COLO829 (cell line): ENCODE measurements at regions not wholly inside any gene's neighbourhood (a gene's known extent, or its start where the extent isn't known, plus 50 kb on each side); places are given as distances from the start of the nearest gene placed in this dataset.

Source experiments
- DNase-seq: peaks from one replicate; pipeline ENCODE4 v3.0.0; 2012; ENCODE audit warnings: low spot score

DNA sequence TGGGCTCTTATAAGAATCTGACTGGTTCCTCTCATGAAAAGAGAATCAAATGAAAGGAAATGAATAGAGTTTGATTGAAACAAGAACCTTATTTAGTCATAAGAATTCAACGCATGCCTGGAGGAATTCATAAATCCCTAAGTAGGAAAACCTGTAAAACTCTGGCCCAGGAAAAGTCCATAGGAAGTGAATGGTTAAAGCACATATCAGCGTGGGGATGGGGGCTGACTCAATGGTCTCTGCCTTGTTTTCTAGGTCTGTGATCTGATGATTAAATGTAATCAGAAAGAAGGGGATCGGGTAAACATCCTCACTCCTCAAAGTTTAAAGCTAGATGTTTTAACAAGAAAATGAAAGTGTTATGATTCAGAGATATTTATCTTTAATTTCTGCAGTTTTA lies 759.4 kb upstream of the C9orf72 start:
- DNase-seq, result no peak

DNA sequence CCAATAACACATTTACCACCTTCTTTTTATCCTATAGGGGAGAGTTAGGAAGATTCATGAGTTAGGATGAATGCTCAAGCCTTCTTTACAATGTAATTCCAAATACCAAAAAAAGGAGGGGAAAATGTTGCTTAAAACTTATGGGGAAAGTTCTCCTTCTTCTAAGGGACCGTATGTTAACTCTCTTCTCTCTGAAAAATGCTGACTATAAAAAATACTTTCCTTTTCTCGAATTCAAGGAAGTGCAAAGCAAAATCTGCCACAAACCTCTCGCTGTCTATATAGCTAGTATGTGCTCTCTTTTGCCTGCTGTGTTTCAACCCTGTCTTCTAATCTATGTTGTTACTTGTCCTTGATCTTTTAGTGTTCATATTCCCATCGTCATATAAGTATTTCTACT lies 768.6 kb upstream of the C9orf72 start:
- DNase-seq, result no peak

DNA sequence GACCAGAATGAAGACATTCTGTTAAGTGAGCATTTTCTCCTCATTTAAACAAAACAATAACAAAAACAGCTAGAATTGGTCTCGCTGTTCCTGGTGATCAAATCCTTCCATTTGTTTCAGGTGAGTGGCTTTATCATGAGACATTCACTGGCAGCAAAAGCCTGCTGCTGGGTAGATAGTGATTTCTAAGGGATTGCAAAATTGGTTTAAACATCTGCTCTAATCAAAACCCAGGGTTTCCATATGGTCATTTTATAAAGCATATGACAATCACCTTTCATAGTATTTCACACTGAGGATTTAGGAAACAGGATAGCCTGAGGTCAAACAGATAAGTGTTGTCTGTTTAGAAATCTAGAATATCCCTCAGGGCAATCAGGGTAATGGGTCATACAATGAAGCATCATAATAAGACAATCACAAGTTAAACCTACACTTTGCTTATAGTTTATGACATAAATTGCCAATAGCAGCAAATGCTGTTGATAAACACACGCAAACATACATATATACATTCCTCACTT lies 769.6 kb upstream of the C9orf72 start:
- DNase-seq, result no peak

DNA sequence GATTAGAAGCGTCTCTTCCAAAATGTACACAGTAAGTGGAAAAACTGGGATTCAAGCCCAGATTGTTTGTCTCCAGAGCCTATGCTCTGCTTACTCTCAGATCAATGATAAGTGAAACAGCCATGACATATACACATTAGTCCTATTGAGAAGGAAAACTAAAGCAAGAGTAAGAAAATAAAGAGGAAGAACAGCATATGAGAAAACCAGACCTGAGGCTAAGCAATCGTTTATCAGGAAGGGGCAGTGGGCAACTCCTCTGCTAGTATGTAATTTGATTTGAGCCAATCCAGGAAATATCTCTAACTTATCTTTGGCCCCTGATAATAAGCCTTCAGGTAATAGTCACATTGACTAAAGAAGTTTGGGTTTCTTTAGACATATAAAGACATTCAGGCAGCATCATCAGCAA lies 789.9 kb upstream of the C9orf72 start:
- no peak for DNase-seq

DNA sequence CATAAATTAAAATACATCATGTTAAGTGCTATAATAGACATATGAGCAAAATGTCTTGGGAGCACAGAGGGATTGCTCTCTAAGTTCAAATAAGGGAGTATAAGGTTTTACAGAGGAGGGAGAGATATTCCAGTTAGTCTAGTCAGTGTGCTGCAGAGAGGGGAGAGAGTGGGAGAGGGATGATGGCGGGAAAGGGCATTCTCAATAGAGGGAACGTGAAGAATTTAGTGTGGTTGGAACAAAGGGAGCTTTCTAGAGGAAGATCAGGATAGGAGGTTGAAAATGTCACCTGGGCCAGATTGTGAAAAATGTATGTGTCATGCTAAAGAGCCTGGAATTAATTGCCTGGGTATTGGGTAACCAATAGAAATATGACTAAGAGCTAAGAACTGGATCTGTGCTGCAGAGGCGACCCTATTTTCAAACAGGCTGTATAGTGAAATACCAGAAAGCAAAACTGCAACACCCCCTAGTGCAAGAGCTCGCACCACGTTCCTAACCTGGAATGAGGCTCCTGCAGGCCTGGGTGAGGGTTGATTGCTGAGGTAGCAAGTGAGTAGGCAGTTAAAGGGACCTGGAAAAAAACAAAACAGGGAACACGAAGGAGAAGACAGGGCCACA lies 791.8 kb upstream of the C9orf72 start:
- DNase-seq, result no peak

DNA sequence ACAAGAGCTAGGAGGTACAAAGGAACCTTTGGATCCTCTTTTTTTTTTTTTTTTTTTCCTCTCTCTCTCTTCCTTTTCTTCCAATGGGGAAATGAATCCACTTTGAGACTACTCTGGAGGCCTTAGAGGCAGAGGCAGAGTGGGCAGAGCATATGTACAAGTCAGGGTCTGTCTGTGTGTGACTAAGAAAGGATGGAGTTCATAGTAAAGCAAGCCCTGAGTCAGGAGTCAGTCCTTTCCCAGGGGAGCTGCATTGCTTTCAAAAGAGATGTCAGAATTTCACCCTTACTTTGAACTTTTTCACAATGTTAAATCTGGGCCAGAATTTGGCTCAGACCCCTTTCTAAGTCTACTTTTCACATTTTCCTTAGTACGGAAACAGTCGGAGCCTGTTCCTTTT lies 792.4 kb upstream of the C9orf72 start:
- DNase-seq, result peak; percentile 20

DNA sequence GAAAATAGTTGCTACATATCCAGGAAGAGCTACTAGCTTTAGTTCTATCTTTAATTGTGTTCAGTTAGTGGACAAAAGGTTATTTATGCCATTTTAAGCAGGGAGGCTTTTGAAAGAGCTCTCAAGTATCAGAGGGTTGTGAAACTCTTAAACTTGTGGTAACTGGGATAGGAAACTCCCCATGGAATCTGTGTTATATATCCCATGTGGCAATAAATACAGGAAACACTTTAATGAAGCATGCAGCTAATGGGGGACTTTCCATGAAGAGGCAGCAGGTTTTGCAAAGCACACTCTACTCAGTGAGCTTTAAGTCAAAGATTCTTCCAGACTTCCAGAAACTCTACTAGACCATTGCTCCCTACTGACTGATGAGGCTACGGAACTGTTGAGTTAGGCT lies 805.0 kb upstream of the C9orf72 start:
- DNase-seq, result no peak

DNA sequence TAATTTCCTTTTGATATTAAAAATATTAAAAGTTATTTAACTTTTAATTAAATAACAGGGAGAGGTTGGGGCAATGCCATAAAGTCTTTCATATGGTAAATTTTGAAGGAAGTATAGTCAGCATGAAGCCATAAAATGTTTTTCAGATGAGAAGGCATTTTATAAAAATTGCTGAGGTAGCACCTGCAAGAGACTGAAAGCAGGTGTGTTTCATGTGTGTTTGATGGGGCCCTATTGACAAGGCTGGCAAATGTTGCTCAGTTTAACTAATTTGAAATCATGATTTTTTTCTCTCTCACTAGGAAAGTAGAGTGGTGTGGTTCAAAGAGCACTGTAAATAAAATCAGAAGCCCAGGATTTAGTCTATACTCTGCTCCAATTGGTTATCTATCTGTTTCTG lies 805.8 kb upstream of the C9orf72 start:
- no peak for DNase-seq

DNA sequence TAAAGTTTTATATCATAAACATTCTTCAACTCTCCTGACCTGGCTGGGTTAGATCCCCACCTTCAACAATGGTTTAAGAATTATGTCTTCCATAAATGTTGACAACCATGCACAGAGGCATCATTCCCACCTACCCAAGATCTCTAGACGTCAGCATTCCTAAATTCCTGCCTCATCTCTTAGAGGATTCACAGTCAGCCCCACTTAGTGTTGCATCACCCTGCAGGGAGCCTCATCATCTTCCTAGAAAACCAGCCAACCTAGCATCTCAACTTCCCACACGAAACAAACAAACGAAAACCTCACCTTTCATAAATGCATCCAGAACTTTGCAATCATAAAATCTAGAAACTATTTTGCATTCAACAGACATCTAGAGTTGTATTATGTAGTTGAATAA lies 816.1 kb upstream of the C9orf72 start:
- no peak for DNase-seq

DNA sequence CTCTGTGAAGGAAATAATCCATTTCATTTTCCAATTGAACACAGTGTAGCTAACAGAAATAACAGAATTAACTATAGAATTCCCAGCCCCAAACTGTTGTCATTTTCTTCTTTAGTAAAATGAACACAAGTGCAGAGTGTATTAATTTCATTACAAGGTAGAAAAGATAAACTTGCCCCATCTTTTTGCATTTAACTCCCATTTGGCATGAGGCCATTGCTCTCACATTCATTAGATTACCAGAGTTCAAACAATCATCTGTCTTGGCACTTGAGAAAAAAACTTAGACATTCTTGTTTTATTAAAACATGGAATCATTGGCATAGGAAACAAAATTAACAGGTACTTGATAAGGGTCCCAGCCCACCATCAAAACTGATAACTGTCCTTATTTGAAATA lies 821.5 kb upstream of the C9orf72 start:
- DNase-seq, result no peak

DNA sequence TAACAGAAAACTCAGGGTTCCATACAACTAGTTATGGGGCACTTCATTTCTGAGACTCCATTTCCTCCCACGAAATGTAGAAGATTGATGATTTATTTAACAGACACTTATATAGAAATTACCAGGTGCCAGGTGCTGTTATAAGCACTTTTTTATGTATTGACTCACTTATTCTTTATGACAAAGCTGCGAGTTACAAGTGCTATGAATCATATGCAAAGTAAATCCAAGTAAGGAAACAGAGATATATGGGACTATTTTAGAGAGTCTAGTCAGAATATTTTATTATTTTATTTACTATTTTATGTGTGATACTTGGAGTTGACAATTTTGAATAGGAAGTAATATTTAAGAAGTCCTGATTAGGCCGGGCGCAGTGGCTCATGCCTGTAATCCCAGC lies 822.8 kb upstream of the C9orf72 start:
- DNase-seq, result no peak

DNA sequence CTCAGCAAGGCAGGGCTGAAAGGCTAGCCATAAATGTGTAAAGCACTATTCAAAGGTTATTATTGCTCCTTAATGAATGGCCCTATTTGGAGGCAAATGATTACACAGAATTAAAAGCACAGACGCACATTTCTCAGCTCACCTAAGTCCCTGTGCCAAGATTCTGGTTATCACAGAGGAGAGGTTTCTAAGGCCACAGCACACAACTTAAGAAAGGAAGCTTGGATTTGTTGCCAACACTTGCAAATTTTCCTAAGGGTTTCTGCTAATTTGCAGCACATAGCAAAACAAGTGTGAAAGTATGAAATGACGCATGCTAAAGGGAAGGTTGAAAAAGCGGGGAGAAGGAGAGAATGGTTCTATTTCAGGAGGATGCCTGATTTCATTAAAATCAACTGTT lies 834.1 kb upstream of the C9orf72 start:
- DNase-seq, result no peak

DNA sequence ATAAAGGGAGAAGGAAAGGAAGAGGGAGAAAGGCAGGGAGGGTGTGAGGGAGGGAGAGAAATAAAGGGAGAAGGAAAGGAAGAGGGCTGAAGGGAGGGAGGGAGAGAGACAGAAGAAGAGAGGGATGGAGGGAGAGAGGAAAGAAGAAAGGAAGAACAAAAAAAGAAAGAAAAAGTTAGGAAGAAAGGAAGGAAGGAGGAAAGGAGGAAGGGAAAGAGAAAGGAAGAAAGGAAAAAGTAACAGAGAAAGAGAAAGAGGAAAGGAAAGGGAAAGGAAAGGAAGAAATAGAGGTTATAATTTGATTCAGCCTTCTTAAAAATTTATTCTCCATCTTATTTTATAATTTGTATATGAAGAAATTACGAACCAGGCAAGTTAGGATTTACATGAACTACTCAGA lies 836.6 kb upstream of the C9orf72 start:
- no peak for DNase-seq

DNA sequence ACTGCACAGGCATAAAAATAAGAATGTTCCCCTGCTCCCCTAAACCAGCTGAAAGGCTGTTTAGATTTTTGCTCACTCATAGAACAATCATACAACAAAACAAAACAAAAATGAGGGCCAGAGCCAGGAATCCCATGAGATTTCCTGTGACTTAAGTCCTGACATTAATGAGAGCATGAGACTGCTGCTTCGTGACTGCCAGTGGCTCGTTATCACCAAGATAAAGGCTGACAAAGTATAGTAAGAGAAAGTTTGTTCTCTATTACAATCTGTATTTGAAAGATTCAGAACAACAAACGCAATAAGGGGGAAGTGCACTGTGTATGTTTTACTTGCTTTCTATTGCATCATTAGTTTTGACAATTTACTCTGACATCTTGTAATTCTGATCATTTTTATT lies 837.1 kb upstream of the C9orf72 start:
- DNase-seq, result no peak

DNA sequence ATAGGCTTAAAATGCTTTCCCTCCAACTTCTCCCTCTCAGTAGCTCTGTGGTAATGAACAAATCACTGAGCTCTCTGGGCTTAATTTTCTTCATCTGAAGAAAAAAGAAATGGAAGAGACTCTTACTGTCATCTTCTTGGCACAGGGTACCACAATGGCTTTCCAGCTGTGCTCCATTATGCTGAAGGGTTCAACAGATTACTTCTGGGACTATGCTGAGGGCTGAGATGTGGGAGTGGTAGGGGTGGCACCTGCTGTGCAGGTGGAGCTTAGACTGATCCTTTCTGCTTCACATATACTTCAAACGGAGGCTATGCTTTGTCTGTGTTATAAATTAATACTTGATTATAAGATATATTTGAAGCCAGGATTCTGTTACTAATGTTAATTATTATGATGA lies 840.2 kb upstream of the C9orf72 start:
- DNase-seq, result no peak

DNA sequence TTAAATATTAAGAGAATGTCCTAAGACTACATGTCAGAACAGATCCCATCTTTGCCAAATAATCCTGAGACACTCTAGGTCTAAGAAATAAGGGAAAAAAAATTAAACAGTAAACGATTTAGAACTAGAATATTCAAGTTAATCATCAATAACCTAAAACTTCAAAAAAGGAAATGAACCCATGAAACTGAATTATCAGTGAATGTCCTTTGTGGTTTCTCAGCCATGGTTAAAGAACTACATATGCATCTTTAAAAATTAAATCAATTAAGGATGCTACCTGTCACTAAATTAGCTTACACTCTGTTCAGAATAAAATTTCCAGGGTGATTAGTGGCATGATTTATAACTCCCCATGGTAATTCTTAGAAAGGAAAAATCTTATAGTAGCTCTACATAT lies 850.0 kb upstream of the C9orf72 start:
- no peak for DNase-seq

DNA sequence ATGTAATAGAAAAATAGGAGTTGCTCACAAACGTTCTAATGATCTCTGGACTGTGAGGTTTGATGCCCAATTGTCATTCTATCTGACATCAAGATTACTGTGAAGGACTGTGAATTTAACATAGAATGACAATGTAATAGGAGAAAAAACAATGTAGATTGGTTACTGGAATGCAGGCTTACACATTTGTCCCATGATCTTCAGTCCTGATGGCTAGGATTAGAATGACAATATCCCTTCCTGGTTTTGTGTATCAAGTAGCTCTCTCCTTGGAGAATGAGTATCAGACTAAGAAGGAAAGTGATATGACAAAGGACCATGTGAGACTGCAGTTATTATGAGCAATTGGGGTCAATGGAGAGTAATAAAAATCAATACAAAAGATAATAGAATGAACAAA lies 862.2 kb upstream of the C9orf72 start:
- no peak for DNase-seq

DNA sequence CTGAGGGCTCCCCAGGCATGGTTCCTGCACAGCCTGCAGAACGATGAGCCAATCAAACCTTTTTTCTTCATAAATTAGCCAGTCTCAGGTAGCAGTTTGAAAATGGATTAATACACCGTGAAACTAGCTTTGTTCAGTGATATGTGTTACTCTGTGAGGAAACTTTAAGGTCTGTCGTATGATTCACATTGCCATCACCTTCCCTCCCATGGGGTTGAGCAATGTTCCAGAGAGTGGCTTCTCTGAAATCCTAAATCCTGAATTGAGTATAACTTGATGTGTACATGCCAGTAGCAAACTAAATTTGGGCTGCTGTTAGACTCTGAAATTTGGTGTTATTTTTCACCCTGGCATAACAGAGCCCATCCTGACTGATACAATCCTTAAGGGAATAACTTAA lies 866.4 kb upstream of the C9orf72 start:
- DNase-seq, result no peak

DNA sequence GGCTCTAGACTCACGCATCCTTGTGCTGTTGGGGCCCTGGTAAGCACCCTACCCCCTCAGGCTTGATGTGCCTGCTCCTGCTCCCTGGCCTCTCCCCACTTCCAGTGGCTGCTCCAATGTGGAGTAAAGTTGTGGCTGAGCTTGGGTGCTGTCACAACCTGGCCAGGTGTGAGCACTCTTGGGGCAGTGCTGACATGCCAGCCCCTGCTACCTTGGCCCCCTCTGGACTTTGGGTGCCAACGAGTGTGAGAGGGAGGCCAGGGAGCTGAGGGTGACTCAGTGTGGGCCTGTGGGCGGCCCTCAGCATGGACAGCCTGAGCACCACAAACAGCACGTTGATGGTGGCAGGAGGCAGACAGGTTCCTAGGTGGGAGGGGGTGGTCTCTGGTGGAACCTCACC lies 870.2 kb upstream of the C9orf72 start:
- DNase-seq, result no peak

DNA sequence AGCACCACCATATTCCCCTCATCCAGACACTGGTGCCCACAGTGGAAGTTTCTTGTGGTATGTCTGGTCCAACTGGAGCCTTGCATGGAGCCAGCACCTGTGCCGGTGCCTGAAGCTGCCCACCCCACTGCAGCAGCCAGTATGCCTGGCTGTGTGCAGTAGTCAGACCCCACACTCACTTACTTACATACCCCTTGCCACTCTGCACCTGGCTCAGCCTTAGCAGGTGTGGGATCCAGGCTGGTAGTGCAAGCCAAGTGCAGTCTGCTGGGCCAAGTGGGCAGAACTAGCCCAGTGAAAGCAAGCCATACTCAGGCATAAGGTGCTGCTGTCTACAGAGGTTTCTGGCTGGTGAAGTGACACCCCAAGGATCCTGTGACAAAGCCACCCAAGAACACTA lies 871.4 kb upstream of the C9orf72 start:
- no peak for DNase-seq

DNA sequence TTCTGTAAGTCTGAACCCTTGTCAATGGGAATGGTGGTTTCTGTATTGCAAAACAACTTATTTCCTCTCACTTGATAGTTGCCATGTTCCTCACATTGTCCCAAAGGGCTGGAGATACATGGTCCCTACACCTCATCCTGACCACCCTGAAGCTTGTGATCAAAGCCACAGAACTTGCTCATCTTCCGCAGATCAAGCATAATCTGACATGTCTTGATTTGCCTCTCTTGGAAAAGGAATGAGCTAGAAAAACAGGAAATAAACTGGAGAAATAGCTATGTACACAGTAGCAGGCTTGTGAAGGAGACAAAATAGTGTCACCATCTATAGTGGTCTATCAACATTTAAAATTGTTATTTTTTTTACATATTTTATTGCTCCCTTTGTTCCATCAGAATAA lies 871.9 kb upstream of the C9orf72 start:
- no peak for DNase-seq

DNA sequence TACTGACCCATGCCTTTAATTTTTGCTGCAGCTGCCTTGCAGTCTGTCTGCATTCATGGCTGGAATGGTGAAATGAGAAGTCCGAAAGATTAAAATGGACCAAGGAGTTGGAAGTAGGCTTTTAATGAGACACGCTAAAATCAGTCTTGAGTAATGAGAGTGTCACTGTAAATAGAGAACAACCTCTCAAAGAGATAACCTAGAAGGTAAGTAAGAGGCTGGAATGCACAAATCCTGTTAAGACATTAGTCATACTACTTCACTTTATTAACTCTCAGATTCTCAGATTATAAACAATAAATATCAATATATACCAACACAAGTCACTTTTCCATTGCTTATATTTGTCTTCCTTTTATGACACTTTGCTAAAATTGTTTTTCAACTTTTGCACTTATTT lies 880.6 kb upstream of the C9orf72 start:
- no peak for DNase-seq

DNA sequence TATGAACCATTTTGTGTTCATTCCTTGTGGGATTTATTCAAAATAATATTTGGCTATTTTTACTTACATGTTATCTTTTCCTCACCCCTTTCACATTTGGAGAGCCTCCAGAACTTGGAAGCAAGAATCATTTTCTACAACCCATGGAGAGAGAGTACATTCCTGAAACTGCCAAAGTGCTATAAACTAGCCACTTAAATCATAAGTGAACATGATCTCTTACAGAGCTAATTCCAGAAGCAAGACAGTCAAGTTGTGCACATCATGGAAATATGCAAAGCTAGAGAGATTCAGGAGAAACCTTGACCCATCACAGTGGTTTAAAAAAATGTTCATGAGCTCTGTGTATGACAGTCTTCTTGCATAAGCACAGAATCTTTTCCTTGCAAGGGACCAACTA lies 883.6 kb upstream of the C9orf72 start:
- DNase-seq, result no peak

DNA sequence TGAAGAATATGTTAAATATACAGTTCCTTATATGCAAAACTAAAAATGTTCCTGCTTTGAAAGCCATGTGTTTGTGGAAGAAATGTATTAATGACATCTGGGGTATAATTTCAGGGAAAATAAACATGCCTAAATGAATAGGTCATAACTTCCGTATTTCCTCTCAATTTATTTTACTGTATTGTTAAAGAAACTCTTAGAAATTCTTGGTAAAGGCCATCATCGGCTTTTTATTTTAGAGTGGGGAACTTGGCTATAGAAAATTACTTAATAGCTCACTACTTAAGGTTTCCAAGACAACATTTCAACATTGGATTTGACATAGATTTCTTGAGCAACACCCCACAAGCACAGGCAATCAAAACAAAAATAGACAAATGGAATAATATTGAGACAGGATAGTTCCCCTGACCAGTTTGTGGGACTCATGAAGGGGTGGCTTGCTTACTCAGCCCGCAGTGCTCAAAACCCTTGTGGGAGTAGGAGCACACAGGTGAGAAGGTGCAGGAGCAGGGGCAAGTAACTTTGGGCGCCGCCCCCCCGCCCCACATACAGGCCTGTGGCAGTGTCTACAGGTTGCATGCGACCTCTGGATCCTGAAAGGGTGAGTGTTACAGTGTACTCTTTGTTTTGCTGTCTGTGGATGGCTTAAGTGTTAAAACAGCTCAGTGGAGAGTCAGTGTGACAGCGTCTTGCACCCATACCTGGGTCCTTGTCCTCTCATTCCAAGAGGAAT lies 891.4 kb upstream of the C9orf72 start:
- no peak for DNase-seq
